ENCODE measurements at regions not wholly inside any gene's neighbourhood (a gene's known extent, or its start where the extent isn't known, plus 50 kb on each side); places are given as distances from the start of the nearest gene placed in this dataset.

- Histone ChIP-seq H3K9ac (replicated peaks; ENCODE audit: extremely low read depth, insufficient read depth, low read length) (no peak overlapping the region), H3K9me3 (replicated peaks; ENCODE audit: control insufficient read depth, insufficient read depth, low read length) (peaks cover 2% of the 10 kb centered on the region), H4K20me1 (replicated peaks; ENCODE audit: control insufficient read depth, extremely low read depth, insufficient read depth, low read length) (no peaks in the 10 kb centered on the region), H3K27ac (ENCODE audit: insufficient read depth, low read depth, low read length) (no peak overlapping the region), H3K9me1 (replicated peaks; ENCODE audit: control insufficient read depth, extremely low read depth, insufficient read depth, low read length) (no peaks in the 10 kb centered on the region), H3K4me1 (ENCODE audit: control insufficient read depth, extremely low read depth, insufficient read depth, low read length) (no peaks in the 10 kb centered on the region), H2AFZ (ENCODE audit: low read depth, low read length) (no peak overlapping the region), H3K4me2 (ENCODE audit: insufficient read depth, low read length) (no peak overlapping the region), H3K79me2 (ENCODE audit: control insufficient read depth, insufficient read depth, low read length) (no peaks in the 10 kb centered on the region), H3K36me3 (ENCODE audit: control insufficient read depth in 2 of 2, extremely low read depth in 1 of 2, insufficient read depth in 2 of 2, low read length in 2 of 2) (no peaks in the 10 kb centered on the region), H3K27me3 (ENCODE audit: control insufficient read depth in 2 of 2, insufficient read depth in 2 of 2, low read length in 2 of 2) (no peaks in the 10 kb centered on the region), H3K4me3 (replicated peaks in 1 of 3; ENCODE audit: insufficient read depth in 1 of 3, low read depth in 1 of 3, low read length in 3 of 3) (no peak overlapping the region)
- FAIRE-seq (no peak), DNase-seq (ENCODE audit: low read depth, low spot score) (no peak)
- dilution Hi-C loops (cut with MboI; ENCODE audit: extremely low pct_ligation_motif_present, low sequenced_read_pairs), result no loop called here
- TF ChIP-seq EZH2 (IDR thresholded peaks at IDR 0.05; ENCODE audit: borderline replicate concordance, low read depth, low read length, severe bottlenecking), result no peak
- no peak for TF ChIP-seq POLR2AphosphoS5 (IDR thresholded peaks at IDR 0.05; ENCODE audit: insufficient read depth, low read depth, low read length)
- no peak for TF ChIP-seq JUN (IDR thresholded peaks at IDR 0.05; ENCODE audit: borderline replicate concordance, insufficient read depth, insufficient read length, low read depth)
- no peak for TF ChIP-seq FOS (IDR thresholded peaks at IDR 0.05; ENCODE audit: borderline replicate concordance, insufficient read depth, low read length)
- TF ChIP-seq CTCF (IDR thresholded peaks at IDR 0.05; ENCODE audit: extremely low read depth in 1 of 2, insufficient read depth in 1 of 2, low read depth in 1 of 2, low read length in 2 of 2), result no peak
- no peak for TF ChIP-seq MAX (IDR thresholded peaks at IDR 0.05; ENCODE audit: insufficient read depth, insufficient read length)
- TF ChIP-seq MYC (IDR thresholded peaks at IDR 0.05; ENCODE audit: low read depth, low read length), result no peak
- TF ChIP-seq GATA2 (IDR thresholded peaks at IDR 0.05; ENCODE audit: insufficient read depth, insufficient read length, low read depth, low read length), result no peak
- TF ChIP-seq POLR2A (IDR thresholded peaks at IDR 0.05; ENCODE audit: low read depth, low read length), result no peak
- ChIA-PET POLR2A (no interaction called here), CTCF (no interaction called here)
- BruUV-seq (replicated peaks), result no TSS peak
- intact Hi-C loops (cut with micrococcal nuclease), result no loop called here
Observed at GRCh38 chr14:98195256-98195655, 1076.7 kb downstream of the BCL11B start.
